Central memory CD8-positive, alpha-beta T cell (primary cell): ENCODE measurements at regions not wholly inside any gene's neighbourhood (a gene's known extent, or its start where the extent isn't known, plus 50 kb on each side); places are given as distances from the start of the nearest gene placed in this dataset.
"Not testable (repeated sequence)": the region's sequence is repeated elsewhere in the genome, so short reads cannot be mapped to it uniquely, and the experiment has no call there.

ENCODE experiments used
- ATAC-seq: fragments of 150-1000 bp; cut with Tn5 transposase; replicated peaks from 2 replicates; pipeline ENCODE4 v1.10.0; 2022; ENCODE audit warnings: mild to moderate bottlenecking, moderate FRiP score, moderate number of reproducible peaks; ENCODE audit not compliant: poor library complexity, severe bottlenecking; ENCODE audit errors: extremely low read depth
- DNase-seq, 2 donors: peaks; one replicate each; pipeline ENCODE4 v3.0.0; 2021; ENCODE audit warnings: low spot score in 2 of 2
- H3K27ac Mint-ChIP-seq: one replicate; pipeline ENCODE4 v1.8.0; 2022; ENCODE audit warnings: low read depth, mild to moderate bottlenecking, moderate library complexity, mixed read lengths
- H3K27me3 Mint-ChIP-seq: one replicate; pipeline ENCODE4 v1.8.0; 2022; ENCODE audit warnings: mixed read lengths
- H3K36me3 Mint-ChIP-seq: one replicate; pipeline ENCODE4 v1.8.0; 2022; ENCODE audit warnings: mild to moderate bottlenecking, moderate library complexity, mixed read lengths; ENCODE audit not compliant: insufficient read depth
- H3K4me1 Mint-ChIP-seq: one replicate; pipeline ENCODE4 v1.8.0; 2022; ENCODE audit warnings: mixed read lengths
- H3K4me3 Mint-ChIP-seq: one replicate; pipeline ENCODE4 v1.8.0; 2022; ENCODE audit warnings: mild to moderate bottlenecking, moderate library complexity, mixed read lengths
- H3K9me3 Mint-ChIP-seq: one replicate; pipeline ENCODE4 v1.8.0; 2022; ENCODE audit warnings: mixed read lengths

DNA sequence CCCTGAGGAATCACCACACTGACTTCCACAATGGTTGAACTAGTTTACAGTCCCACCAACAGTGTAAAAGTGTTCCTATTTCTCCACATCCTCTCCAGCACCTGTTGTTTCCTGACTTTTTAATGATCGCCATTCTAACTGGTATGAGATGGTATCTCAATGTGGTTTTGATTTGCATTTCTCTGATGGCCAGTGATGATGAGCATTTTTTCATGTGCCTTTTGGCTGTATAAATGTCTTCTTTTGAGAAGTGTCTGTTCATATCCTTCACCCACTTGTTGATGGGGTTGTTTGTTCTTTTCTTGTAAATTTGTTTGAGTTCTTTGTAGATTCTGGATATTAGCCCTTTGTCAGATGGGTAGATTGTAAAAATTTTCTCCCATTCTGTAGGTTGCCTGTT lies 106.9 kb upstream of the TMEM164 start:
- H3K36me3 Mint-ChIP-seq, H3K4me3 Mint-ChIP-seq, H3K9me3 Mint-ChIP-seq, H3K4me1 Mint-ChIP-seq, H3K27ac Mint-ChIP-seq, DNase-seq, ATAC-seq: not testable (repeated sequence)
- peaks cover 10% of the 10 kb centered on the region for H3K27me3 Mint-ChIP-seq

DNA sequence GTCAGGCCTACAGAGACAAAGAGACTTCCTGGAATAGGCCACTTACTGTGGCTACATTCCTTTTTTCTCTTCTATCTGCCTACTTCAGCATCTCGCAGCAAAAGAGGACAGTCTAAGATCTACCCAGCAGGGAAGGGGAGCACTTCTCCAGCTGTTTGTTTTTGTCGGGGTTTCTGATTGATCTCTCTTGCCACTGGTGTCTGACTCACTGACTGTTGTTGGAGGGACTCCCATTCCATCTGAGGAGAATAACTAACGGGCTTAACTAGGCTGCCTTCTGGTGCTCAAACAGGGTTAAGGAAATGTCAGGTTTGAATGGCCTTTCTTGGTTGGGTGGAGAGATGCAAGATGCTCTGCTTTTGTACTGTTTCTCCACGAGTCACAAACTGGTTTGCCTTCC lies 100.2 kb upstream of the TMEM164 start:
- ATAC-seq (no peak), DNase-seq (no peak)
- Mint-ChIP-seq H3K36me3 (no peaks in the 10 kb centered on the region), H3K9me3 (no peaks in the 10 kb centered on the region), H3K4me1 (no peaks in the 10 kb centered on the region), H3K27ac (no peak overlapping the region), H3K27me3 (peaks cover 46% of the 10 kb centered on the region), H3K4me3 (no peak overlapping the region)

DNA sequence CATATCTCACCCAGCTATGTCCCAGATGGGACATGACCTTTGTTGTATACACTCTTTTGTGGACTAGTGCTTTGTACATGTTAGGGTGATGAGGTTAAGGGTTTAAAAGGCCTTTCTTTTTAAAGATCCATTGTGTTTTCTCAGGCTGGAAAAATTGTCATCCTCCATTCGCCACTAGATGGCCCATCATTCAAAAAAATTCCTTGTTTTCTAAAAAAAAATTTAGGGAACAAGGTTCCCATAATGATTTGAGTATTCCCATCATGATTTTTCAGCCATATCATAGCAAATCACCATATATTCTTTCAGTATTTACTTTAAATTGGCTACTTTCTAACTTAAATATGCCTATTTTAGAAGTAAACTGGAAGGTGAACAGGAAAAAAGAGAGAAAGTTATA lies 91.9 kb upstream of the TMEM164 start:
- H3K9me3 Mint-ChIP-seq = no peaks in the 10 kb centered on the region
- H3K36me3 Mint-ChIP-seq = no peaks in the 10 kb centered on the region
- DNase-seq (no peak), ATAC-seq (no peak)
- H3K27ac Mint-ChIP-seq = no peak overlapping the region
- H3K4me3 Mint-ChIP-seq = no peak overlapping the region
- H3K4me1 Mint-ChIP-seq = no peaks in the 10 kb centered on the region
- H3K27me3 Mint-ChIP-seq = no peaks in the 10 kb centered on the region

DNA sequence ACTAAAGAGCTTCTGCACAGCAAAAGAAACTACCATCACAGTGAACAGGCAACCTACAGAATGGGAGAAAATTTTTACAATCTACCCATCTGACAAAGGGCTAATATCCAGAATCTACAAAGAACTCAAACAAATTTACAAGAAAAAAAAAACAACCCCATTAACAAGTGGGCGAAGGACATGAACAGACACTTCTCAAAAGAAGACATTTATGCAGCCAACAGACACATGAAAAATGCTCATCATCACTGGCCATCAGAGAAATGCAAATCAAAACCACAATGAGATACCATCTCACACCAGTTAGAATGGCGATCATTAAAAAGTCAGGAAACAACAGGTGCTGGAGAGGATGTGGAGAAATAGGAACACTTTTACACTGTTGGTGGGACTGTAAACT lies 89.9 kb upstream of the TMEM164 start:
- not testable (repeated sequence) for H3K9me3 Mint-ChIP-seq, H3K27ac Mint-ChIP-seq, H3K36me3 Mint-ChIP-seq, ATAC-seq, H3K4me1 Mint-ChIP-seq, DNase-seq, H3K27me3 Mint-ChIP-seq, H3K4me3 Mint-ChIP-seq

DNA sequence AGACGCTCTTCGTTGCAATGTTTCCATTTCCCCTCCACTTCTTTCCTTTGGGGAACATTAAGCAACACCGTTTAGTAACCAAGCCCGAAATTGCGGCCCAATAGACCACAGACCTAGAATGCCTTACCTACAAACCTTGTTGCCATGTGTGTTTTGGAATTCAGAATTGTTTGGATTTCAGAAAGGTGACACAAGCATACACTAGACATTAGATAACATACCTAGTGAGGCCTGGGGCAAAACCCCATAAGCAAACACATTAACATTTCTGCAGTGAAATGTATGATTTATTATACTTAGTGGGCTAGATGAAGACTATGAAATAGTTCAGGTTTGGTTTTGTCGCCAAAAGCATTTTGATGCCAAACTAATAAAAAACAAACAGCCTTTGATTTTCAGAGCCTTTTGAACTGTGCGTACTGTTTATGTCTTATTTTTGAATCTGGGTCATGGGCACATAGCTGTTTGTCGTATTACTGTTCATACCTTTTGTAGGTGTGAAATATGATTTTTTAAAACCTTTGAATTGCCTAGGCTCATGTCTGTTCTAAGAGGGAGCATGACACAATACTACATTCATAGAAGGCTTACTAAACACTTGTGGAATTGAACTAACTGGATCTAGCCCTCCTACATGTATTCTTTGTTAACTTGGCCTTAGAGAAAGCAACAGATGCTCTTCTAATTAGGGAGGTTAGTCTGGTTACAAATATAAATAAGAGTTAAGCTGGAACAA lies 88.6 kb upstream of the TMEM164 start:
- Mint-ChIP-seq H3K4me1 (no peaks in the 10 kb centered on the region), H3K27ac (no peak overlapping the region), H3K36me3 (no peaks in the 10 kb centered on the region), H3K27me3 (no peaks in the 10 kb centered on the region), H3K4me3 (no peak overlapping the region), H3K9me3 (no peaks in the 10 kb centered on the region)
- ATAC-seq = no peak
- DNase-seq = no peak

DNA sequence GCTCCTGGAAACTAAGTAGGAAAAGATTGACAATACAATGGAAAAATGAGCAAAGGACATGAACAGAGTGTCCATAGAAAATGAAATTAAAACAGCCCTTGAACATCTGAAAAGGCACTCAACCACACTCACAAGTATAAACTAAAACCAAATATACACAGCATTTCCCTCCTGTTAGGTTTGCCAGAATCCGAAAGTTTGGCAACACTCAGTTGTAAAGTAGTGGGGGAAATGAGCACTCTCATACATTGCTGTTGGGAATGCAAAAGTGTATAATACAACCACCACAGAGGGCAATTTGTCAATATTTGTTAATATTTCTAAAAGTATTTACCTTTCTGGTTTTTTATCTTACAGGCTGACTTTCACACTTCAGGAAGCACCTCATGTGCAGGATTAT lies 84.2 kb upstream of the TMEM164 start:
- no peak for ATAC-seq
- no peak for DNase-seq
- Mint-ChIP-seq H3K4me3 (no peak overlapping the region), H3K9me3 (no peaks in the 10 kb centered on the region), H3K27me3 (no peaks in the 10 kb centered on the region), H3K36me3 (peaks cover 2% of the 10 kb centered on the region), H3K4me1 (no peaks in the 10 kb centered on the region), H3K27ac (no peak overlapping the region)

DNA sequence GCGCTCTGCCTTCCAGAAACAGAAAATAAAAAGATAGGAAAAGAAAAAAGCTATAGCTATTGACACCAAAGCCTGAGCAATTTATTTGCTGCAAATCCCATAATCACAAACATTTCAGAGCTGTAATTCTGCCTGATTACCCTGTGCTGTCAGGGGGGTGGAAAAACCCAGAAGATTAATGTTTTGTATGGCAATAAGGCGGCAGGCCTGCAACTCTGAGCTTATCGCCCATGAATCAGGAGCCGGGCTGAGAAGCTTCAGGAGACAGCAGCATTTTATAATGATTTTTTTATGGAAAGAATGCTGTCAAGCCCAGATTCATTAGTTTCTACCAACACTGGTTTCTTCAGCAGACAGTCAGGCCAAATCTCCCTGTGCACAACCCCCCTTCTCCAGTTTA lies 82.6 kb upstream of the TMEM164 start:
- ATAC-seq (no peak), DNase-seq (no peak)
- H3K4me1 Mint-ChIP-seq = no peaks in the 10 kb centered on the region
- H3K4me3 Mint-ChIP-seq = no peak overlapping the region
- no peaks in the 10 kb centered on the region for H3K9me3 Mint-ChIP-seq
- H3K27me3 Mint-ChIP-seq = no peaks in the 10 kb centered on the region
- peaks cover 2% of the 10 kb centered on the region for H3K36me3 Mint-ChIP-seq
- H3K27ac Mint-ChIP-seq = no peak overlapping the region

DNA sequence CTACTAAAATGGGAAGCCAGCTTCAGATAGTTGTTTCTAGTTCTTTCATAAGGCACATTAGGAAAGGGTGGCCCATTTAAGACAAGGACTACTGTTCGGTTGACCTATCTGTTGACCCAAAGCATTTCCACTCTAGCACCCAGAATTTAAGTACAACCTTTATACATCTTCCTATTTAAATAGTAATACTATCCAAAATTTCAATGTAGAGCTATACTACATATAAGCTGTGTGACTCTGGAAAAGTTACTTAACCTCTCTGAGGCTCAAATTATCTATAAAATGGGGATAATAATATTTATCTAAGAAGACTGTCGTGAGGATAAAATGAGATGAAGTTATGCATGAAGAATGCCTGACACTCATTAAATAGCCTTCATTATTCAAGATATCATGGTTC lies 82.0 kb upstream of the TMEM164 start:
- ATAC-seq = no peak
- Mint-ChIP-seq H3K4me3 (no peak overlapping the region), H3K9me3 (no peaks in the 10 kb centered on the region), H3K36me3 (peaks cover 2% of the 10 kb centered on the region), H3K27me3 (no peaks in the 10 kb centered on the region), H3K4me1 (no peaks in the 10 kb centered on the region), H3K27ac (no peak overlapping the region)
- no peak for DNase-seq

DNA sequence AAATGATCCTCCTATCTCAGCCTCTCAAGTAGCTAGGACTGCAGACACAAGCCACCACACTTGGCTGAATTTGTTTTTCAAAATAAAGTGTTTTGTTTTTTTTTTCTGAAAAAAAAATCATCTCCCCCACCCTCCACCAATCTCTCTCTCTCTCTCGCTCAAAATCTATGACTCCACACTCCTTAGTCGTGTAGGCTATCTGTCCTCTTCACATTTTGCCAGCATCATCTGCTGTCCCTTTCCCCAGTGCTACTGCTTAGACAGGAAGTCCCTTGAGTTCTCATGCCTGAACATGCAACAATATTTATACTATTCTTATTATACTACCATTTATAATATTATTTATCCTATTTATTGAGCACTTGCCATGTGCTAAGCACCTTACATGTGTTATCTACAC lies 80.7 kb upstream of the TMEM164 start:
- DNase-seq (no peak), ATAC-seq (no peak)
- Mint-ChIP-seq H3K36me3 (peaks cover 2% of the 10 kb centered on the region), H3K9me3 (no peaks in the 10 kb centered on the region), H3K27ac (no peak overlapping the region), H3K27me3 (no peaks in the 10 kb centered on the region), H3K4me1 (no peaks in the 10 kb centered on the region), H3K4me3 (no peak overlapping the region)

DNA sequence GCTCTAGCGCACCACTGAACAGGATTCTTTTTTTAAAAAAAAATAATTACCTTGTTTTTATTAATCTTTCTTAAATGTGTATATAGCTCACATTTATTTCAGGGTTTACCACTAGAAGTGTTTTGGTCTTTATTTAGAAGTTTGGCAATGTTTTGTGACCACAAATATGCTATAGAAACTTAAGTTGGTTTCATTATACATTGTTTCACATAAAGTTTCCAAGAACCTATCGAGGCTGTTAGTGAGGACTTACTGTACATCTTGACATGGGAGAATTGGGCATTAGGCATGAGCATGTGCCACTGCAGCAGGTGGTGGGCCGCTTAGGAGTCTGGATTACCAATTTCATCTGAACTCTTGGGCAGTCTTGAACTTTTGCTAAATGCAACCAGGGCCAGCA lies 77.9 kb upstream of the TMEM164 start:
- not testable (repeated sequence) for DNase-seq, H3K4me3 Mint-ChIP-seq, ATAC-seq, H3K27ac Mint-ChIP-seq, H3K27me3 Mint-ChIP-seq, H3K9me3 Mint-ChIP-seq, H3K36me3 Mint-ChIP-seq, H3K4me1 Mint-ChIP-seq

DNA sequence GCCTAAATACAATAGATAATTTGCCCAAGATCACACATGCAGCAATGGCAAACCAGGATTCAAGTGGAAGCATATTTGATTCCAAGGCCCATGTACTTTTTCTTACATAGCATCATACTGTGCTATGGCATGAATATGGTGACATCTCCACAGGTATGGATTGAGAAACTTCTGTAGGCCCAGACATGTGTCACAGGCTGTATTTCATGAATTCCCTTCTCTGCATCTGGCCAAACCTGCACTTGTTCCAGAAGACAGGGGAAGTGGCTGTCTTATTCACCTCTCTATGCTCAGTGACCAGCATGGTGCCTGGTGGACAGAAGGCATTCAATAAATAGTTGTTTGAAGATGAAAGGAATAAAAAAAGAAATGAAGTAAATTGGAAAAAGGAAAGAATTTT lies 77.3 kb upstream of the TMEM164 start:
- Mint-ChIP-seq H3K4me1 (no peaks in the 10 kb centered on the region), H3K27me3 (no peaks in the 10 kb centered on the region), H3K4me3 (no peak overlapping the region), H3K27ac (no peak overlapping the region), H3K9me3 (no peaks in the 10 kb centered on the region), H3K36me3 (peaks cover 2% of the 10 kb centered on the region)
- no peak for ATAC-seq
- DNase-seq = no peak

DNA sequence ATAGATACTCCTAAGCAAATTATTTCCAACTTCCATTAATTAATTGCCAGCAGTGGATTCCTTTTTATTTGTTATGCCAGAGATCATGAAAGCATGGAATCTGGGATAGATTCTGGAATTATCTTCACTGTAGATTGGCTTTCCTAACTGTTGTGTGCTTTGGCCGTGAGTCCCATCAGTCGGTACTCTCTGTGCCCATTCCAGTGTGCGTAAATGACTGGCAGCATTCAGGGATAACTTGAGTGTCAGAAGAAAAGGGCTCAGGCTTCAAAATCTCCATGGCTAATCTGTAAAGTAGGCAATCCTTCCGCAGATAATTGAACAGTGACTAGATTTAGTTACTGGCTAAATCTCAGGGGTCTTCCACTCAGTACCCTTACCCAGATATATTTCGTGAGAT lies 76.8 kb upstream of the TMEM164 start:
- Mint-ChIP-seq H3K27me3 (no peaks in the 10 kb centered on the region), H3K4me1 (no peaks in the 10 kb centered on the region), H3K9me3 (no peaks in the 10 kb centered on the region), H3K36me3 (peaks cover 2% of the 10 kb centered on the region), H3K27ac (no peak overlapping the region), H3K4me3 (no peak overlapping the region)
- no peak for DNase-seq
- no peak for ATAC-seq

DNA sequence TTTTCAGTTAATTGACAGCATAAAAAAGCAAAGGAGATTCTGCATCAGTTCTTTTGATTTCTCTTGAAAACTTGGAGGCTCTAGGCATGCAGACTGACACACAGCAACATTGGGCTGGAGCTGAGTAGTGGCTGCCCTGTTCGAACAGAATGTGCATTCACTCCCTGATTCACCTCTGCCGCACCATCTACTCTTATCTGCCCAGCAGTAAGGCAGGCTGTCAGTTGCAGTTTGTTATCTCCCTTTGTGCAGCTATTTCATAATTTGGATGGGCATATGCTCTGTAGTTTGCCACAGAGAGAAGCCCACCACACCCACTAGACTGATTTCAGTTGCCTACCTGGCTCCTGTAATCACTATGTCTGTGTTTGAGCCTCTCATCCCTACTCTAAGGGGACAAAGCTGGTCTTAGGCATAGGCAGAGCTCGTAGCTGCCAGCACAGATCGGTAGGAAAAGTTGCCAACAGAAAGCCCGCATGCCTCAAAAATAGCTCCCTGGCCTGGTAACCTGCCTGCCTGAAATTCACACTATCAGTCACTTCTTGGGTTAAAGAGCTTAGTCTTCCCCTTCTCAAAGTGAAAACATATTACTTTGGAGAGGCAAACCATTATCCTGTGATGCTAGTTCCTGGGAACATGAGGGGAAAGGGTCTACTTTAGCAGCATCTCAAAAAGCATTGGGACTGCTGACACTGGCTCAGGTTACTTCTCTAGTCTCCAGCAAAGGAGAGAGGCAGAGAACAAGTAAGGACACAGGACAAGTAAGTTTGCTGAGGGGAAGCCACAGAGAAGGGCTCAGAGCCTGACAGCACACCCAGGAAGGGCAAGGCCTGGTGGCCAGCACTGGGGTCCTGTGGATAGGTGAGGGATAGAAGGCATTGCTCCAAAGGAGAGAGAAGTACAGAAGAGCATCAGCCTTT lies 75.9 kb upstream of the TMEM164 start:
- no peaks in the 10 kb centered on the region for H3K27me3 Mint-ChIP-seq
- ATAC-seq (no peak), DNase-seq (no peak)
- no peak overlapping the region for H3K27ac Mint-ChIP-seq
- H3K9me3 Mint-ChIP-seq = no peaks in the 10 kb centered on the region
- H3K4me1 Mint-ChIP-seq = no peaks in the 10 kb centered on the region
- H3K4me3 Mint-ChIP-seq = no peak overlapping the region
- H3K36me3 Mint-ChIP-seq = no peaks in the 10 kb centered on the region
